Lower lobe of right lung (tissue), 2 donors: ENCODE measurements at regions not wholly inside any gene's neighbourhood (a gene's known extent, or its start where the extent isn't known, plus 50 kb on each side); places are given as distances from the start of the nearest gene placed in this dataset.
"Not testable (repeated sequence)": the region's sequence is repeated elsewhere in the genome, so short reads cannot be mapped to it uniquely, and the experiment has no call there.

ENCODE experiments used
- ATAC-seq, 2 donors: fragments of 200-7000 bp; cut with Tn5 transposase; one replicate each; pipeline ENCODE4 v1.9.1; 2020 to 2022; ENCODE audit warnings: mild to moderate bottlenecking in 2 of 2, moderate library complexity in 2 of 2
- DNase-seq: peaks from one replicate; pipeline ENCODE4 v3.0.0-alpha.2; 2020
- H3K27ac ChIP-seq: fragments of 200-600 bp; one replicate; pipeline ENCODE4 v1.8.0; 2022
- H3K27me3 ChIP-seq: fragments of 200-600 bp; one replicate; pipeline ENCODE4 v1.8.0; 2022; ENCODE audit warnings: low read depth
- H3K36me3 ChIP-seq: fragments of 200-600 bp; one replicate; pipeline ENCODE4 v1.8.0; 2022; ENCODE audit warnings: mild to moderate bottlenecking
- H3K4me1 ChIP-seq: fragments of 200-600 bp; one replicate; pipeline ENCODE4 v1.8.0; 2022
- H3K4me3 ChIP-seq: fragments of 200-600 bp; one replicate; pipeline ENCODE4 v1.8.0; 2022; ENCODE audit warnings: mild to moderate bottlenecking
- H3K9me3 ChIP-seq: fragments of 200-600 bp; one replicate; pipeline ENCODE4 v1.8.0; 2022
- intact Hi-C: fragments of 100-400 bp; cut with DNase I; formaldehyde crosslinking; loops from one replicate; pipeline ENCODE4 v1.11.0; 2022
- TF ChIP-seq, protein P1 (sequence below): fragments of 200-600 bp; IDR thresholded peaks from one replicate; pipeline ENCODE4 v1.8.0; 2022; ENCODE audit warnings: antibody characterized with exemption, mild to moderate bottlenecking
- donor health status: DM: no; HTN: yes; CAD: no; lungs with severe emphysema.

DNA sequence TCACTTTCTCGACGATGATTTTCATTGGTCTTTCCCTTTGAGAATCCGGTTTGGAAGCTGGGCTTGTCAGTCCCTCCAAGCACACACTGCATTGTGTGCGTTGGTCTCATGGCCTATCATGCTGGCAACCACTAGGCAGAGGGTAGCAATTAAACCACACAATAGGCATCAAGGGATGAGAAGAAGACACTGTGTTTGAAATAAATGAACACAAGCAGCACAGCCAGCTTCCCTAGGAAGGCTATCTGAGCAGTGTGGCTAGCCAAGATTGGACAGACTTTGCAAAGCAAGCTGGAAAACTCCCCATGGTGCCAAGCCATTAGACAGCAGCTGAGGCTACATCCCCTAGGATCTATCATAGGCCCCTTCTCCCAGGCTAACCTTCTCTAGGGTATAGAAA lies 288.7 kb downstream of the NUF2 start:
- Histone ChIP-seq H3K36me3 (no peaks in the 10 kb centered on the region), H3K27ac (no peak overlapping the region), H3K4me1 (no peaks in the 10 kb centered on the region), H3K9me3 (no peaks in the 10 kb centered on the region), H3K4me3 (no peak overlapping the region), H3K27me3 (no peaks in the 10 kb centered on the region)
- TF ChIP-seq, protein P1, sequence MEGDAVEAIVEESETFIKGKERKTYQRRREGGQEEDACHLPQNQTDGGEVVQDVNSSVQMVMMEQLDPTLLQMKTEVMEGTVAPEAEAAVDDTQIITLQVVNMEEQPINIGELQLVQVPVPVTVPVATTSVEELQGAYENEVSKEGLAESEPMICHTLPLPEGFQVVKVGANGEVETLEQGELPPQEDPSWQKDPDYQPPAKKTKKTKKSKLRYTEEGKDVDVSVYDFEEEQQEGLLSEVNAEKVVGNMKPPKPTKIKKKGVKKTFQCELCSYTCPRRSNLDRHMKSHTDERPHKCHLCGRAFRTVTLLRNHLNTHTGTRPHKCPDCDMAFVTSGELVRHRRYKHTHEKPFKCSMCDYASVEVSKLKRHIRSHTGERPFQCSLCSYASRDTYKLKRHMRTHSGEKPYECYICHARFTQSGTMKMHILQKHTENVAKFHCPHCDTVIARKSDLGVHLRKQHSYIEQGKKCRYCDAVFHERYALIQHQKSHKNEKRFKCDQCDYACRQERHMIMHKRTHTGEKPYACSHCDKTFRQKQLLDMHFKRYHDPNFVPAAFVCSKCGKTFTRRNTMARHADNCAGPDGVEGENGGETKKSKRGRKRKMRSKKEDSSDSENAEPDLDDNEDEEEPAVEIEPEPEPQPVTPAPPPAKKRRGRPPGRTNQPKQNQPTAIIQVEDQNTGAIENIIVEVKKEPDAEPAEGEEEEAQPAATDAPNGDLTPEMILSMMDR, result no peak
- ATAC-seq (no peak), DNase-seq (no peak)
- intact Hi-C loops, result no loop called here

DNA sequence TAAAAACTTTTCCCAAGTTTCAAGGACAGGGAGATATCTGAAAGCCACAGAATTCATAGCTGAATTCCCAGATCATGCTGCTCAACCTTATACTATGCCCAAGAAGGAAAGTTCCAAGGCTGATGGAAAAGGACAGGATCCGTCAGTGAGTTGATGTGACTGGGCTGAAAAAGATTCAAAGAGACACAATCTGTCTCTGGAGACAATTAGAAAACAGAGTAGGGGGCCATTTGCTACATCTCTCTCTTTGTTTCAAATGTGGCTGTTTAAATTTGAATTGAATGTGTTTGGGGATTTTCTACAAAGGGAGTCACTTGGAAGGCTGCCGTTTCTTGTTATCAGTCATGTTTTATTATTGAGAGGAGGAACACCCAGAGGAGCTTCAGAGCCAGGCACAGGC lies 292.6 kb downstream of the NUF2 start:
- intact Hi-C loops, result no loop called here
- DNase-seq (no peak), ATAC-seq (no peak)
- H3K27me3 ChIP-seq, result no peaks in the 10 kb centered on the region
- no peaks in the 10 kb centered on the region for H3K4me1 ChIP-seq
- TF ChIP-seq, protein P1, result no peak
- H3K4me3 ChIP-seq, result no peak overlapping the region
- no peaks in the 10 kb centered on the region for H3K36me3 ChIP-seq
- no peak overlapping the region for H3K27ac ChIP-seq
- H3K9me3 ChIP-seq, result no peaks in the 10 kb centered on the region

DNA sequence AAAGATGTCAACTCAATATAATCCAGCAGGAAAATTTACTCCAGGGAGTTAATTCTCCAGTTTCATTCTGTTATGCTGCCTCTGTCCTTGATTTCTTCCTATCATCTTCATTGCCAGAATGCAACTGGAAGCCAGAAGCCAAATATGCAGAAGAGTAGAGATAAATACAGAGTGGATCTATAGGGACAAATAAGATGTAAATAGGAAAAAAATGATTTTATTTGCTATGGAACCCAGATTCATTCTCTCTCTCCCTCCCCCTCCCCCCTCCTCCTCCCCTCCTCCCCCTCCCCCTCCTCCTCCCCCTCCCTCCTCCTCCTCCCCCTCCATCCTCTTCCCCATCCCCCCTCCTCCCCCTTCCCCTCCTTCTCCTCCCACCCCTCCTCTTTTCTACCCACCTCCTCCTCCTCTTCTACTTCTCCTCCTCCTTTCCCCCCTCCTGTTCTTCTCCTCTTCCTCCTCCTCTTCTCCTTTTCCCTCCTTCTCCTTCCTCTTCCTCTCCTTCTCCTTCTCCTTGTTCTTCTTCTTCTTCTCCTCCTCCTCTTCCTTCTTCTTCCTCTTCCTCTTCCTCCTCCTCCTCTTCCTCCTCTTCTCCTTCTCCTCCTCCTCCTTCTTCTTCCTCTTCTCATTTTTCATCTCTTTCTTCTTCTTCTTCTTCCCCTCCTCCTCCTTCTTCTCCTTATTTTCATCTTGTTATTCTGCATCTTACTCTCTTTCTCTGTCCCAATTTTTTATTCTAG lies 306.4 kb downstream of the NUF2 start:
- H3K9me3 ChIP-seq, result peaks cover 19% of the 10 kb centered on the region
- intact Hi-C loops, result no loop called here

DNA sequence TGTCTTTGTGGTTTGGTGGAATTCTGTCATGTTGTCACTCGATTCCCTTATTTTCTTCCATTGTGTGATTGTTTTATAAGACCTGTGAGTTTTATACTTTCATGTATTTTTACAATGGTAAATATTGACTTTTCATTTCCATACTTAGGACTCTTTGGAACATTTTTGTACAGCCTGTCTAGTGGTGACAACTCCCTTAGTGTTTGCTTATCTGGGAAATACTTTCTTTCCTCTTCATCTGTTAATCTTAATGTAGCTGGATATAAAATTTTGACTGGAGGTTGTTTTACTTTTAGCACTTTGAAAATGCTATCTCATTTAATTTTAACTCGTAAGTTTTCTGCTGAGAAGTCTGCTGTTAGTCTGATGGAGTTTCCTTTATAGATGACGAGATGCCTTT lies 310.5 kb downstream of the NUF2 start:
- ATAC-seq, result no peak
- TF ChIP-seq, protein P1, result no peak
- no peak for DNase-seq
- Histone ChIP-seq H3K27ac (no peak overlapping the region), H3K4me1 (no peaks in the 10 kb centered on the region), H3K9me3 (peaks cover 26% of the 10 kb centered on the region), H3K36me3 (no peaks in the 10 kb centered on the region), H3K4me3 (no peak overlapping the region), H3K27me3 (no peaks in the 10 kb centered on the region)
- intact Hi-C loops, result no loop called here

More for the DNA sequence above, 306.4 kb downstream of the NUF2 start:
- Histone ChIP-seq H3K27me3 (no peaks in the 10 kb centered on the region), H3K36me3 (no peaks in the 10 kb centered on the region), H3K27ac (no peak overlapping the region), H3K4me3 (no peak overlapping the region), H3K4me1 (no peaks in the 10 kb centered on the region)
- TF ChIP-seq, protein P1, result no peak
- ATAC-seq (no peak), DNase-seq (no peak)

DNA sequence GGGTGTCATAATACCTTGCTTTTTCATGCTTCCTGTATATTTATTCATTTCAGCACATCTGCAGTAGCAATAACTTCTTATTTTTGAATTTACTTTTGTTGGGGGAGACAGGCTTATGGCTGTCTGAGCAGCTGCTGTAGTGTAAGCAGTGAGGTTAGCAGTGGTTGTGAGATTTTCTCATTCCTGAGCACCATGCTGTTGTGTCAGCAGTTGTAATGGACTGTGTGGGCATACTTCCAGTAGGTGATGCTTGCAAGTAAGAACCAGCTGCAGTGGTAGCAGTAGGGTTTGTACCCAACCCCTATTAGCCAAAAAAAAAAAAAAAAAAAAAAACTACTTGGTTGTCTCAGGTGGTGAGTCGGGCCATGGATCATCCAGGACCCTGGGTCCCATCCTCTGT lies 311.6 kb downstream of the NUF2 start:
- no peak for ATAC-seq
- intact Hi-C loops, result no loop called here

DNA sequence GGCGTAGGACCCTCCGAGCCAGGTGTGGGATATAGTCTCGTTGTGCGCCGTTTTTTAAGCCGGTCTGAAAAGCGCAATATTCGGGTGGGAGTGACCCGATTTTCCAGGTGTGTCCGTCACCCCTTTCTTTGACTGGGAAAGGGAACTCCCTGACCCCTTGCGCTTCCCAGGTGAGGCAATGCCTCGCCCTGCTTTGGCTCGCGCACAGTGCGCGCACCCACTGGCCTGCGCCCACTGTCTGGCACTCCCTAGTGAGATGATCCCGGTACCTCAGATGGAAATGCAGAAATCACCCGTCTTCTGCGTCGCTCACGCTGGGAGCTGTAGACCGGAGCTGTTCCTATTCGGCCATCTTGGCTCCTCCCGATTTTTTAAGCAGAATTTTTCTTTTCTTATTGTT lies 323.9 kb downstream of the NUF2 start:
- H3K4me3 ChIP-seq, ATAC-seq, intact Hi-C loops, H3K27me3 ChIP-seq, H3K27ac ChIP-seq, DNase-seq, H3K9me3 ChIP-seq, H3K36me3 ChIP-seq, H3K4me1 ChIP-seq: not testable (repeated sequence)

More for the DNA sequence above, 311.6 kb downstream of the NUF2 start:
- Histone ChIP-seq H3K9me3 (peaks cover 26% of the 10 kb centered on the region), H3K27ac (no peak overlapping the region), H3K36me3 (no peaks in the 10 kb centered on the region), H3K27me3 (no peaks in the 10 kb centered on the region), H3K4me1 (no peaks in the 10 kb centered on the region), H3K4me3 (no peak overlapping the region)
- TF ChIP-seq, protein P1, result no peak
- DNase-seq, result no peak
